HG03280 (cell line): ENCODE measurements at regions not wholly inside any gene's neighbourhood (a gene's known extent, or its start where the extent isn't known, plus 50 kb on each side); places are given as distances from the start of the nearest gene placed in this dataset.

ENCODE experiments used
- ATAC-seq: cut with Tn5 transposase; IDR thresholded peaks from one replicate; pipeline ENCODE4 v1.9.1; 2021; ENCODE audit warnings: mild to moderate bottlenecking, moderate library complexity; ENCODE audit not compliant: unreplicated experiment

DNA sequence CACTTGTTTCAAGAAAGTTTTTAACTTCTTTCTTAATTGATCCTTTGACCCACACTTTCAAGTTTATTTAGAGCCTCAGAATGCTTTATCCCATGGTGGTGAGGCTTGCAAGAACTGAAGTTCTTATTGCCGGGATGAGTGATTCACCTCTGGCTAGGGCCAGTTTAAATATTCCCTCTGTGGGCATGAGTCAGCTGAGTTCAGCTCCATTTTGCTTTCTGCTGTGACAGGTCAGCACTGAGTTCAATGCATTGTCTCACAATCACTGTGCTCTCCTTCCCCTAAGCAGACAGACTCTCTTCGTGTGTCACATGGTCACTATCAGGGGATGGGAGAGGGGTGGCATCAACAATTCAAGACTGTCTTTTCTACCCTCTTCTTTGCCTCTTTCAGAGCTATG is 514.6 kb upstream of the FBXO33 start:
- no peak for ATAC-seq

DNA sequence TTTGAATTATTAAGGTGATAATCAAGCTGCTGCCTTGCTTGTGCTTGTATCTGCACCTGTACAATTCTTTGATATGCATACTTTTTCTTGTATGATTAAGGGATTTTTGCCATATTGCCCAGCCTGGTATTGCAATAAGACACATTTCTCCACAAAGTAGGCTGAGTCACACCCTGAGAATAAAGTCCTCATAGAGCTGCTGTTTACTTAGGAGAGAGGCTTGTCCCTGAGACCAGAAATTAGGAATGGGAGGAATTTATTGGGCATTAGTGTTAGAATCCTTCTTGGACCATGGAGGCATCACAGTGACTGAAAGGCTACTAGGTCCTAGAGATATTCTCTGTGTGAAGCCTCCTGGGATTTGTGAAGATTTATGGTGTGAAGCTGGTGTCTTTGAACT is 506.8 kb upstream of the FBXO33 start:
- no peak for ATAC-seq

- peak; percentile 92 for ATAC-seq
Measured at GRCh38 chr14:39912192-39913100, 480.2 kb upstream of the FBXO33 start.

- no peak for ATAC-seq
Measured at GRCh38 chr14:39897657-39898056, 465.4 kb upstream of the FBXO33 start.

GRCh38 chr14:39890026-39890425 is 457.8 kb upstream of the FBXO33 start:
- ATAC-seq = no peak

- no peak for ATAC-seq
Measured at GRCh38 chr14:39884091-39884490, 451.9 kb upstream of the FBXO33 start.

- no peak for ATAC-seq
Measured at GRCh38 chr14:39880965-39881364, 448.7 kb upstream of the FBXO33 start.

GRCh38 chr14:39880106-39880695 is 448.0 kb upstream of the FBXO33 start:
- no peak for ATAC-seq

- no peak for ATAC-seq
Measured at GRCh38 chr14:39877577-39878190, 445.5 kb upstream of the FBXO33 start.

DNA sequence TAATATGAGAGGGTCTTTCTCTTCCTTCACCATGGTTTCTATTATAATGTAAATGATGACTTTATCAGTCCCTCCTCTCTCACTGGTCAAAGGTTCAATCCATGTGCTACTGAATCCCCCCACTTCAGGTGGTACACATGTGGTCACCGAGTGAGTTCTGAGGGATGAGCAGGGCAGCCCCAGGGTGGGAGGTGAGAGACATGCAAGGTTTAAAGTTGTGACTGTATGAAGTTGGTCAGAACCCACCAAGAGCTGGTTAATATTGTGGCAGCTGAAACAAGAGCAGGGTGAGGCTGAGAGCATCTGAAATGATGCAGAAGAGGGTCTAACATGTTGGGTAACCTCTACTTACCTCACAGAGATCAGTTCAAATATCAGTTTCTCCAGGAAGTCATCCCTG is 444.7 kb upstream of the FBXO33 start:
- no peak for ATAC-seq

DNA sequence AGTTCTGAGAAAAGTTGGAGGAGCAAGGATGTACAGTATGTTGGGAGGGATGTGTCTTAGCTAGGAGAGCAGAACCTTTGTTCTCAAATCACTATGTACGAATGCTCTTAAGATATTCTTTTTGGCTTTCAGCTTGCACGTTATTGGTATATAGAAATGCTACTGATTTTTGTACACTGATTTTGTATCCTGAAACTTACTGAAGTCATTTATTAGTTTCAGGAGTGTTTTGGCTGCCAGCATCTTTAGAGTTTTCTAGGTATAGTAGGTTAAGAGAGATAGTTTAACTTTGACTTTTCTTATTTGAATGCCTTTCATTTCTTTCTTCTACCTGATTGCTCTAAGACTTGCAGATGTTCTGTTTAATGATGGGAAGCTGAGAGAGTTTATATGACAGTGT is 442.8 kb upstream of the FBXO33 start:
- peak; percentile 50 for ATAC-seq

DNA sequence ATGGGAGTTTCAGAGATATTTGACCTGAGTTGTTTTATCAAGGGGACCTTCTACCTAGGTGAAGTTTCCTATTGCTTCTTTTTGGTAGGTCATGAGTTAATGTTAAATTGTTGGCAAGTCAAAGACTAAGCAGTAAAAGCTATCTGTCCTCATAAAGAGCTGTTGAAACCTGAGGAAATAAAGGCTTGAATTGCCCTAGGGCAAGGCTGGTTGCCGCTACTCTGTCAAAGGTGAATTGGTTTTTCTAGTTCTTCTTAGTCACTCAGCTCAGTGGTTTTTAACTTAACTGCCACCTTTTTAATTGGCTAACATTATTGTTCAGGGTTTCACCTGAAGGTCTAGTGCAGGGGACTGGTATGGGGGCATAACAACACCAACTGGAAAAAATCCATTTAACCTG is 441.6 kb upstream of the FBXO33 start:
- ATAC-seq = no peak

- no peak for ATAC-seq
Measured at GRCh38 chr14:39868949-39869348, 436.7 kb upstream of the FBXO33 start.

DNA sequence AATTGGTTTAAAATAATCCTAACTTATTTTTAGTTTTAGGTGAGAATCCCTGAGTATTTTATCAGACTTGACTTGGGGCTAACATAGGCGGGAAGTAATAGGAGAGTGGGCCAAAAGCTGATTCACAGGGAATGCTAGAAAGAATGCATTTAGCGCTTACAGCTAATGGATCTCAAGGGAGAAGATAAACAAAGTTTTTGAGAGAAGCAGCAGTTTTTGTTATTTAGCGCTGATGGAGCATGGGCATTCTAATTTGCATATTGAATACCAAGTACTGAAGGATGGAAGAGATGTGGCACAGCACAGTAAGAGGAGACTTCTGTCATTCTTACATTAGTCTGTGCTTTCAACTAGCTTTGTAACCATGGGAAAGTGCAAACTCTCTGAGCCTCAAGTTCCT is 436.0 kb upstream of the FBXO33 start:
- no peak for ATAC-seq

- ATAC-seq = no peak
Measured at GRCh38 chr14:39863441-39863840, 431.2 kb upstream of the FBXO33 start.

GRCh38 chr14:39861696-39862095 is 429.5 kb upstream of the FBXO33 start:
- ATAC-seq = no peak

DNA sequence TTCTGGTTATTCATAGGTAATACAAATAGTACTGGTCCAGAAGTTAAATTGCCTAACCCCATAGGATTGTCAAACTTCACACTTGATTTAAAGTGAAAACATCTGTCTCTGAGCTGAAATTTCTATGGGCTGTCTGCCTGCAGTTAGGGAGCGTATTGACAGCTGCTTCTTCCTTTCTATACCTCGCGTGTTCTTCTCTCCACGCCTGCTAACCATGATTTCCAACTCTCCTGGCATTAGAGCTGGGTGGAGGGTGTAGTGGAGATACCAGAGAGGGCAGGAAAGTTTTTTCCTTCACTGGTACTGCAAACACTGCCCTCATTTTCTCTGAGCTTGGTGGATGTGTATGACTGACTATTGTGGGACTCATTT is 429.0 kb upstream of the FBXO33 start:
- no peak for ATAC-seq

DNA sequence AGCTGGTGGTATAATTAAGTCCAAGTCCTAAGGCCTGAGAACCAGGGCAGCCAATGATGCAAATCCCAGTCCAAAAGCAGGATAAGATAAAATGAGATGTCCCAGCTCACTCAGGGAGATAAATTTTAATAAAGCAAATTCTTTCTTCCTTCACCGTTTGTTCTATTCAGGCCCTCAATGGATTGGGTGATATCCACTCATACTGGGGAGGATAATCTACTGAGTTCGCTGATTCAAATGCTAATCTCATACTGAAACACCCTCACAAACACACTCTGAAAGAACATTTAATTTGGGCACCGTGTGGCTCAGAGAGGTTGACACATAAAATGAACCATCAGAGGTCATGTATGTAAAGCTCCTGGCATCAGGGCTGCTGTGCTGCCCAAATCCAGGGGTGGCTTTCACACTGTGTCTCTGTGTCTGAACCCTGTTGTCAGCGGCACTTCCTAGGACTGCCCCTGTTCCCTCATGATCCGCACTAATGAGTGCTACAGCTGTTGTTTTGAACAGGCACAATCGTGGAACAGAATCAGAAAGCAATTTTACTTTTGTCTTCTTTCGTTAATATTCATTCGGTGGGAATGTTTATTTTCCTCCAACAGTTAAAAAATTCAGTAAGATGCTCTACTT is 428.5 kb upstream of the FBXO33 start:
- ATAC-seq = no peak

GRCh38 chr14:39859314-39859713 is 427.1 kb upstream of the FBXO33 start:
- ATAC-seq = no peak

DNA sequence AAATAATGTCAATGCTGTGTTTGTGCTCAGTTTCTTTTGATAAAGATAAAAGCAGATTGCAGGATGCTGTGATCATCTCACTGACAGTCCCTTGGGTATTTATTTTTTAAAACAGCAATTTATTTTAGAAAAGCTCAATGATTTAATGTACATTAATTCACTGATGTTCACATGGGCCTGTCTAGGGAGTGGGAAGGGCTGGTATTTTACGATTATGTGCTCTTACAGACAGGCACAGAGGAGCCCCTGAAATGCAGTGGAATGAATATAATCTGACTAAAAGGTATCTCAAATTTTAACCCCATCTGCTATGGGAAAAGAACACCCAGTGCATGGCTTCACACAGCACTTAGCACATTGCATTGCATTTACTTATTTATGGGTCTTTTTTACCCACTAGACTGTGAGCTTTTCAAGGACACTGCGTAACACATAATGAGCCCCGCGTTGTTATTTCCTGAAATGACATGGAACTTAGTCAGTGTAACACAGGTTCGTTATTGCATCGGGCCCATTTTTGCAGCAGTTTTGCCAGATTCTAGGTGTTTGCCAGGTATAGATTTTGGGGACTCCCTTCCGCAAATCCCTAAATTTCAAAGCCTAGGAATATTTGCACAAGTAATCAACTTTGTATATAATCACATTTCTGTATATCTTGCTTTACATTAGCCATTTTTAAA is 425.3 kb upstream of the FBXO33 start:
- ATAC-seq = no peak

DNA sequence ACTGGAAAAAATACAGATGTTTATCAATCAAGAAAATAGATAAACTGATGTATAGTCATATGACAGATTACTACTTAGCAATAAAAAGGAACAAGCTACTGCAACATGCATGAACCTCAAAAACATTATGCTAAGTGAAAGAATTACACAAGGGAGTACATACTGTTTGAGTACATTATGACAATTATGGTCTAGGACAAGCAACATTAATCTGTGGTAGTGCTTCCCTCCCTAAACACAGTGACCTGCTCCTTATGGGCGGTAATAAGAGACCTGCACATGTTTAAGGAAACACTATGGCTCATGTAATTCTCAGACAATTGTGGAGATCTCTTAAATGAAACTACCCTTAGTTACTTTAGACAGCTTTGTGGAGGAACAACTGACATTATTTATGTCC is 421.2 kb upstream of the FBXO33 start:
- no peak for ATAC-seq
